SK-N-SH treated with all-trans-retinoic acid at 6 μM for 48 hours (cell line): ENCODE measurements at regions not wholly inside any gene's neighbourhood (a gene's known extent, or its start where the extent isn't known, plus 50 kb on each side); places are given as distances from the start of the nearest gene placed in this dataset.

Source experiments
- ARNTL ChIP-seq: fragments of 450-650 bp; formaldehyde crosslinking; IDR thresholded peaks from 2 replicates; pipeline ENCODE4 v1.5.0; 2020; ENCODE audit warnings: low read depth, mild to moderate bottlenecking, moderate library complexity, borderline replicate concordance
- BACH2 ChIP-seq: fragments of 250-450 bp; sonication (Bioruptor Pico); IDR thresholded peaks from 2 replicates; pipeline ENCODE4 v1.9.0; 2021; ENCODE audit warnings: mild to moderate bottlenecking, borderline replicate concordance
- CSDC2 ChIP-seq: fragments of 250-450 bp; sonication (Bioruptor Pico); IDR thresholded peaks from 2 replicates; pipeline ENCODE4 v1.5.0; 2020; ENCODE audit warnings: mild to moderate bottlenecking, moderate library complexity
- ESRRG ChIP-seq: fragments of 250-450 bp; sonication (Bioruptor Pico); IDR thresholded peaks from 2 replicates; pipeline ENCODE4 v1.6.1; 2021; ENCODE audit warnings: mild to moderate bottlenecking
- ISL1 ChIP-seq: fragments of 250-450 bp; sonication (Bioruptor Pico); IDR thresholded peaks from 2 replicates; pipeline ENCODE4 v2.1.2; 2022; ENCODE audit warnings: mild to moderate bottlenecking, moderate library complexity
- TOX ChIP-seq: fragments of 250-450 bp; sonication (Bioruptor Pico); IDR thresholded peaks from 2 replicates; pipeline ENCODE4 v1.8.0; 2021; ENCODE audit warnings: mild to moderate bottlenecking, moderate library complexity, borderline replicate concordance
- ZC3H10 ChIP-seq: fragments of 250-450 bp; sonication (Bioruptor Pico); IDR thresholded peaks from 2 replicates; pipeline ENCODE4 v1.5.1; 2021; ENCODE audit warnings: mild to moderate bottlenecking, moderate library complexity
- ZFP30 ChIP-seq: fragments of 450-650 bp; formaldehyde crosslinking; IDR thresholded peaks from 2 replicates; pipeline ENCODE4 v1.5.0; 2022; ENCODE audit warnings: mild to moderate bottlenecking, moderate library complexity
- ZNF70 ChIP-seq: fragments of 450-650 bp; formaldehyde crosslinking; IDR thresholded peaks from 2 replicates; pipeline ENCODE4 v1.5.0; 2020; ENCODE audit warnings: mild to moderate bottlenecking, moderate library complexity
- TF ChIP-seq, protein P1 (sequence below): fragments of 250-450 bp; sonication (Bioruptor Pico); IDR thresholded peaks from 2 replicates; pipeline ENCODE4 v1.5.1; 2020; ENCODE audit warnings: low read depth, mild to moderate bottlenecking, moderate library complexity
- TF ChIP-seq, protein P2 (sequence below): fragments of 250-450 bp; sonication (Bioruptor Pico); IDR thresholded peaks from 2 replicates; pipeline ENCODE4 v1.8.0; 2021; ENCODE audit warnings: low read depth, mild to moderate bottlenecking, moderate library complexity, borderline replicate concordance
- TF ChIP-seq, protein P3 (sequence below): fragments of 250-450 bp; sonication (Bioruptor Pico); IDR thresholded peaks from 2 replicates; pipeline ENCODE4 v1.5.0; 2020; ENCODE audit warnings: mild to moderate bottlenecking, moderate library complexity

DNA sequence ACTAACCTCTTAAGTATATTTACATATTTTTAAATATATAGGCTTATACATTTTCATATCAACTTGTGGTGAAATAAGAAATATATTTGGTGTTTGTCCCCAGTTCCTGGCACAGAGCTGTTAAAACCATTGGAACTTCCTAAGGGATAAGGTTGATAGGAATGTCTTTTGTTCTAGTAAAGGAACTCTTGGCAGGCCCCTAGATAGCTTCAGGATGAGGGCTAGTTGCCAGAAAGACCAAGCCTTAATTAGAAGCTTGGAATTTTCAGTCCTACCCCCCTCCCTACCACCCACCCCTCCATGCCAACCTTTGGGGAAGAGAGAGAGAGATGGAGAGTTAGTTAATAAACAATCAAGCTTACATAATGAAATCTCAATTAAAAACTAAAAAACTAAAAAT is 638.6 kb upstream of the ACO1 start:
- no peak for TF ChIP-seq ZFP30
- TF ChIP-seq, protein P1, sequence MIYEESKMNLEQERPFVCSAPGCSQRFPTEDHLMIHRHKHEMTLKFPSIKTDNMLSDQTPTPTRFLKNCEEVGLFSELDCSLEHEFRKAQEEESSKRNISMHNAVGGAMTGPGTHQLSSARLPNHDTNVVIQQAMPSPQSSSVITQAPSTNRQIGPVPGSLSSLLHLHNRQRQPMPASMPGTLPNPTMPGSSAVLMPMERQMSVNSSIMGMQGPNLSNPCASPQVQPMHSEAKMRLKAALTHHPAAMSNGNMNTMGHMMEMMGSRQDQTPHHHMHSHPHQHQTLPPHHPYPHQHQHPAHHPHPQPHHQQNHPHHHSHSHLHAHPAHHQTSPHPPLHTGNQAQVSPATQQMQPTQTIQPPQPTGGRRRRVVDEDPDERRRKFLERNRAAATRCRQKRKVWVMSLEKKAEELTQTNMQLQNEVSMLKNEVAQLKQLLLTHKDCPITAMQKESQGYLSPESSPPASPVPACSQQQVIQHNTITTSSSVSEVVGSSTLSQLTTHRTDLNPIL: no peak
- no peak for TF ChIP-seq ARNTL (CRISPR knock-in tag)
- TF ChIP-seq, protein P2, sequence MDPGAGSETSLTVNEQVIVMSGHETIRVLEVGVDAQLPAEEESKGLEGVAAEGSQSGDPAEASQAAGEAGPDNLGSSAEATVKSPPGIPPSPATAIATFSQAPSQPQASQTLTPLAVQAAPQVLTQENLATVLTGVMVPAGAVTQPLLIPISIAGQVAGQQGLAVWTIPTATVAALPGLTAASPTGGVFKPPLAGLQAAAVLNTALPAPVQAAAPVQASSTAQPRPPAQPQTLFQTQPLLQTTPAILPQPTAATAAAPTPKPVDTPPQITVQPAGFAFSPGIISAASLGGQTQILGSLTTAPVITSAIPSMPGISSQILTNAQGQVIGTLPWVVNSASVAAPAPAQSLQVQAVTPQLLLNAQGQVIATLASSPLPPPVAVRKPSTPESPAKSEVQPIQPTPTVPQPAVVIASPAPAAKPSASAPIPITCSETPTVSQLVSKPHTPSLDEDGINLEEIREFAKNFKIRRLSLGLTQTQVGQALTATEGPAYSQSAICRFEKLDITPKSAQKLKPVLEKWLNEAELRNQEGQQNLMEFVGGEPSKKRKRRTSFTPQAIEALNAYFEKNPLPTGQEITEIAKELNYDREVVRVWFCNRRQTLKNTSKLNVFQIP: no peak
- no peak for TF ChIP-seq BACH2 (CRISPR knock-in tag)
- no peak for TF ChIP-seq ISL1 (CRISPR knock-in tag)
- TF ChIP-seq ESRRG (CRISPR knock-in tag): no peak
- TF ChIP-seq, protein P3, sequence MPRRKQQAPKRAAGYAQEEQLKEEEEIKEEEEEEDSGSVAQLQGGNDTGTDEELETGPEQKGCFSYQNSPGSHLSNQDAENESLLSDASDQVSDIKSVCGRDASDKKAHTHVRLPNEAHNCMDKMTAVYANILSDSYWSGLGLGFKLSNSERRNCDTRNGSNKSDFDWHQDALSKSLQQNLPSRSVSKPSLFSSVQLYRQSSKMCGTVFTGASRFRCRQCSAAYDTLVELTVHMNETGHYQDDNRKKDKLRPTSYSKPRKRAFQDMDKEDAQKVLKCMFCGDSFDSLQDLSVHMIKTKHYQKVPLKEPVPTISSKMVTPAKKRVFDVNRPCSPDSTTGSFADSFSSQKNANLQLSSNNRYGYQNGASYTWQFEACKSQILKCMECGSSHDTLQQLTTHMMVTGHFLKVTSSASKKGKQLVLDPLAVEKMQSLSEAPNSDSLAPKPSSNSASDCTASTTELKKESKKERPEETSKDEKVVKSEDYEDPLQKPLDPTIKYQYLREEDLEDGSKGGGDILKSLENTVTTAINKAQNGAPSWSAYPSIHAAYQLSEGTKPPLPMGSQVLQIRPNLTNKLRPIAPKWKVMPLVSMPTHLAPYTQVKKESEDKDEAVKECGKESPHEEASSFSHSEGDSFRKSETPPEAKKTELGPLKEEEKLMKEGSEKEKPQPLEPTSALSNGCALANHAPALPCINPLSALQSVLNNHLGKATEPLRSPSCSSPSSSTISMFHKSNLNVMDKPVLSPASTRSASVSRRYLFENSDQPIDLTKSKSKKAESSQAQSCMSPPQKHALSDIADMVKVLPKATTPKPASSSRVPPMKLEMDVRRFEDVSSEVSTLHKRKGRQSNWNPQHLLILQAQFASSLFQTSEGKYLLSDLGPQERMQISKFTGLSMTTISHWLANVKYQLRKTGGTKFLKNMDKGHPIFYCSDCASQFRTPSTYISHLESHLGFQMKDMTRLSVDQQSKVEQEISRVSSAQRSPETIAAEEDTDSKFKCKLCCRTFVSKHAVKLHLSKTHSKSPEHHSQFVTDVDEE: no peak
- no peak for TF ChIP-seq CSDC2 (CRISPR knock-in tag)
- no peak for TF ChIP-seq TOX (CRISPR knock-in tag)
- TF ChIP-seq ZNF70 (CRISPR knock-in tag): no peak
- no peak for TF ChIP-seq ZC3H10
